OCI-LY1 (cell line): ENCODE measurements at regions not wholly inside any gene's neighbourhood (a gene's known extent, or its start where the extent isn't known, plus 50 kb on each side); places are given as distances from the start of the nearest gene placed in this dataset.

ENCODE experiments used
- H2AFZ ChIP-seq: fragments of 200-600 bp; sonication (generic), shearing (Covaris generic); 2 replicates; pipeline ENCODE4 v1.6.0; 2014; ENCODE audit warnings: antibody characterized with exemption, mild to moderate bottlenecking, low read length
- H3F3A ChIP-seq: fragments of 200-600 bp; sonication (generic), shearing (Covaris generic); 2 replicates; pipeline ENCODE4 v1.6.0; 2014; ENCODE audit warnings: mild to moderate bottlenecking, antibody characterized with exemption, low read length, moderate library complexity; ENCODE audit not compliant: insufficient read depth
- H3K27ac ChIP-seq: fragments of 200-600 bp; sonication (generic); 2 replicates; pipeline ENCODE4 v1.5.1; 2014; ENCODE audit warnings: low read length, mixed run types, mild to moderate bottlenecking, low read depth; ENCODE audit not compliant: poor library complexity, severe bottlenecking
- H3K27me3 ChIP-seq: fragments of 200-600 bp; sonication (generic); 2 replicates; pipeline ENCODE4 v1.6.0; 2014; ENCODE audit warnings: antibody characterized with exemption, mild to moderate bottlenecking, low read length, moderate library complexity; ENCODE audit not compliant: insufficient read depth
- H3K36me3 ChIP-seq: fragments of 200-600 bp; sonication (generic); 2 replicates; pipeline ENCODE4 v1.6.1; 2014; ENCODE audit warnings: mild to moderate bottlenecking, antibody characterized with exemption, low read length, moderate library complexity, mixed read lengths; ENCODE audit not compliant: insufficient read depth
- H3K4me1 ChIP-seq: fragments of 200-600 bp; sonication (generic); 2 replicates; pipeline ENCODE4 v1.5.1; 2014; ENCODE audit warnings: mild to moderate bottlenecking, low read length, moderate library complexity; ENCODE audit not compliant: insufficient read depth, severe bottlenecking
- H3K4me2 ChIP-seq: fragments of 200-600 bp; sonication (generic), shearing (Covaris generic); 2 replicates; pipeline ENCODE4 v1.6.1; 2014; ENCODE audit warnings: low read length
- H3K4me3 ChIP-seq: fragments of 200-600 bp; sonication (generic); 2 replicates; pipeline ENCODE4 v1.5.1; 2014; ENCODE audit warnings: low read length, low read depth, mild to moderate bottlenecking, mixed read lengths; ENCODE audit not compliant: poor library complexity, severe bottlenecking
- H3K79me2 ChIP-seq: fragments of 200-600 bp; shearing (Covaris generic); 2 replicates; pipeline ENCODE4 v1.6.1; 2016; ENCODE audit warnings: mixed run types, low read length, mixed read lengths; ENCODE audit not compliant: insufficient read depth
- H3K9ac ChIP-seq: fragments of 200-600 bp; sonication (generic), shearing (Covaris generic); 2 replicates; pipeline ENCODE4 v1.6.1; 2014; ENCODE audit warnings: mild to moderate bottlenecking, low read length, mixed read lengths
- H3K9me2 ChIP-seq: fragments of 200-600 bp; sonication (generic), shearing (Covaris generic); 2 replicates; pipeline ENCODE4 v1.6.1; 2014; ENCODE audit warnings: low read depth, mild to moderate bottlenecking, low read length, mixed read lengths
- H3K9me3 ChIP-seq: fragments of 200-600 bp; shearing (Covaris generic); 2 replicates; pipeline ENCODE4 v1.6.1; 2014; ENCODE audit warnings: low read length, mixed read lengths
- H4K20me1 ChIP-seq: fragments of 200-600 bp; sonication (generic), shearing (Covaris generic); 2 replicates; pipeline ENCODE4 v1.6.0; 2016; ENCODE audit warnings: mild to moderate bottlenecking, low read length; ENCODE audit not compliant: insufficient read depth
- EZH2 ChIP-seq: fragments of 200-600 bp; sonication (generic), shearing (Covaris generic); IDR thresholded peaks from 2 replicates; pipeline ENCODE4 v1.8.0; 2017; ENCODE audit warnings: borderline replicate concordance, mixed run types, mild to moderate bottlenecking, antibody characterized with exemption, low read length, moderate library complexity, mixed read lengths
- TF ChIP-seq, protein P1 (sequence below): fragments of 200-600 bp; sonication (generic), shearing (Covaris generic); IDR thresholded peaks from 2 replicates; pipeline ENCODE4 v1.5.1; 2017; ENCODE audit warnings: mild to moderate bottlenecking, antibody characterized with exemption, low read length, moderate library complexity, mixed read lengths

DNA sequence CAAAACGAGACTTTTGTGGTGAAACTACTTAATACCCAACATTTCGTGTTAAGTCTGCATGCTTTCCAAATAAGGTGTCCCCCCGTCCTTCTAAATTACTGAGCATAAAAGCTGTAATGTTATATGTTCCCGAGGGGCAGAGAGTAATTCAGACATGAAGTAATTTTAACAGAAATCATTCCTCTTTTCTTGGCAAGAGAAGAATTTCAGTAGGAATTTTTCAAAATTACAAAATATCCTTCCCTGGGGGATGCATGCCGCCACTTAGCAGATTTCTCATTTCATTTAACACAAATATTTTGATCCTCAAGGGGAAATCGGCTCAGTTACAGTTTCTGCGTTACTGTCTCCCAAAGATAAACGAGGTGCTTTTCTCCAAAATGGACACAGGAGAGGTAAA is 213.2 kb upstream of the RHOBTB1 start:
- H3K9me2 ChIP-seq = no peaks in the 10 kb centered on the region
- no peaks in the 10 kb centered on the region for H3F3A ChIP-seq
- H3K27ac ChIP-seq = no peak overlapping the region
- no peaks in the 10 kb centered on the region for H3K9me3 ChIP-seq
- no peak overlapping the region for H3K4me2 ChIP-seq
- H3K79me2 ChIP-seq = no peaks in the 10 kb centered on the region
- H4K20me1 ChIP-seq = no peaks in the 10 kb centered on the region
- H3K4me3 ChIP-seq = no peak overlapping the region
- no peak overlapping the region for H2AFZ ChIP-seq
- H3K4me1 ChIP-seq = peaks cover 11% of the 10 kb centered on the region
- no peaks in the 10 kb centered on the region for H3K27me3 ChIP-seq
- H3K9ac ChIP-seq = no peak overlapping the region
- H3K36me3 ChIP-seq = no peaks in the 10 kb centered on the region
- no peak for TF ChIP-seq EZH2
- TF ChIP-seq, protein P1, sequence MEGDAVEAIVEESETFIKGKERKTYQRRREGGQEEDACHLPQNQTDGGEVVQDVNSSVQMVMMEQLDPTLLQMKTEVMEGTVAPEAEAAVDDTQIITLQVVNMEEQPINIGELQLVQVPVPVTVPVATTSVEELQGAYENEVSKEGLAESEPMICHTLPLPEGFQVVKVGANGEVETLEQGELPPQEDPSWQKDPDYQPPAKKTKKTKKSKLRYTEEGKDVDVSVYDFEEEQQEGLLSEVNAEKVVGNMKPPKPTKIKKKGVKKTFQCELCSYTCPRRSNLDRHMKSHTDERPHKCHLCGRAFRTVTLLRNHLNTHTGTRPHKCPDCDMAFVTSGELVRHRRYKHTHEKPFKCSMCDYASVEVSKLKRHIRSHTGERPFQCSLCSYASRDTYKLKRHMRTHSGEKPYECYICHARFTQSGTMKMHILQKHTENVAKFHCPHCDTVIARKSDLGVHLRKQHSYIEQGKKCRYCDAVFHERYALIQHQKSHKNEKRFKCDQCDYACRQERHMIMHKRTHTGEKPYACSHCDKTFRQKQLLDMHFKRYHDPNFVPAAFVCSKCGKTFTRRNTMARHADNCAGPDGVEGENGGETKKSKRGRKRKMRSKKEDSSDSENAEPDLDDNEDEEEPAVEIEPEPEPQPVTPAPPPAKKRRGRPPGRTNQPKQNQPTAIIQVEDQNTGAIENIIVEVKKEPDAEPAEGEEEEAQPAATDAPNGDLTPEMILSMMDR = no peak

GRCh38 chr10:61153771-61154170 is 209.8 kb upstream of the RHOBTB1 start:
- no peaks in the 10 kb centered on the region for H3K9me2 ChIP-seq
- no peaks in the 10 kb centered on the region for H4K20me1 ChIP-seq
- no peaks in the 10 kb centered on the region for H3K79me2 ChIP-seq
- no peaks in the 10 kb centered on the region for H3K36me3 ChIP-seq
- H3F3A ChIP-seq = no peaks in the 10 kb centered on the region
- no peaks in the 10 kb centered on the region for H3K9me3 ChIP-seq
- TF ChIP-seq EZH2 = no peak
- TF ChIP-seq, protein P1 = no peak
- no peak overlapping the region for H3K4me2 ChIP-seq
- no peak overlapping the region for H2AFZ ChIP-seq
- no peak overlapping the region for H3K4me3 ChIP-seq
- no peak overlapping the region for H3K9ac ChIP-seq
- H3K27ac ChIP-seq = no peak overlapping the region
- H3K27me3 ChIP-seq = no peaks in the 10 kb centered on the region
- peaks cover 11% of the 10 kb centered on the region for H3K4me1 ChIP-seq

DNA sequence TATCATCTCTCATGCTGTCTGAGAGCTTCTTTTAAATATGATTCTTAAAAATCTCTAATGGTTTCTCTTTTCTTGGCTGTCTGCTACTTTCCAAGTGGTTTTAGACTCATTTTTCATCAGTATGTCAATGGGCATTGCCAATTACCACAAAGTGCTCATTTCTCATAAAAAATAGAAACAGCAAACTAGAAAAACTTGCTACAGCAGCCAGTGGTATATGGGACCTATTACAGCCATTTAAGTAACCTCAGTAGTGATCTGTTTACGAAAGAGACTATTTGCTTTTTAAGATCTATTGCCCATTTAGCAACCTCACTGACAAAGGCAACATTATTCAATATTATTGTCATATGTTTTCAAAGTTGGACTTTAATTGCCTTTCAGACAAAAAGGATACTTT is 207.1 kb upstream of the RHOBTB1 start:
- Histone ChIP-seq H3K4me3 (no peak overlapping the region), H3K9ac (no peak overlapping the region), H3K27me3 (no peaks in the 10 kb centered on the region), H3K4me2 (no peak overlapping the region), H3K9me3 (no peaks in the 10 kb centered on the region), H3K27ac (no peak overlapping the region), H4K20me1 (no peaks in the 10 kb centered on the region), H2AFZ (no peak overlapping the region), H3K4me1 (peaks cover 11% of the 10 kb centered on the region), H3K9me2 (no peaks in the 10 kb centered on the region), H3K36me3 (no peaks in the 10 kb centered on the region), H3F3A (no peaks in the 10 kb centered on the region), H3K79me2 (no peaks in the 10 kb centered on the region)
- TF ChIP-seq, protein P1 = no peak
- no peak for TF ChIP-seq EZH2
